GM12892 (cell line): ENCODE measurements at regions not wholly inside any gene's neighbourhood (a gene's known extent, or its start where the extent isn't known, plus 50 kb on each side); places are given as distances from the start of the nearest gene placed in this dataset.

Source experiments
- POLR2A ChIP-seq: IDR thresholded peaks from 2 replicates; pipeline ENCODE4 v1.6.1; 2011; ENCODE audit warnings: low read depth, low read length, control low read depth
- TAF1 ChIP-seq: IDR thresholded peaks from 2 replicates; pipeline ENCODE4 v1.6.1; 2011; ENCODE audit warnings: low read depth, mild to moderate bottlenecking, control low read depth, low read length, borderline replicate concordance

GRCh38 chr15:77897896-77898406, 179.6 kb downstream of the TBC1D2B start:
- TF ChIP-seq TAF1: no peak
- no peak for TF ChIP-seq POLR2A
